ENCODE measurements at regions not wholly inside any gene's neighbourhood (a gene's known extent, or its start where the extent isn't known, plus 50 kb on each side); places are given as distances from the start of the nearest gene placed in this dataset.

DNA sequence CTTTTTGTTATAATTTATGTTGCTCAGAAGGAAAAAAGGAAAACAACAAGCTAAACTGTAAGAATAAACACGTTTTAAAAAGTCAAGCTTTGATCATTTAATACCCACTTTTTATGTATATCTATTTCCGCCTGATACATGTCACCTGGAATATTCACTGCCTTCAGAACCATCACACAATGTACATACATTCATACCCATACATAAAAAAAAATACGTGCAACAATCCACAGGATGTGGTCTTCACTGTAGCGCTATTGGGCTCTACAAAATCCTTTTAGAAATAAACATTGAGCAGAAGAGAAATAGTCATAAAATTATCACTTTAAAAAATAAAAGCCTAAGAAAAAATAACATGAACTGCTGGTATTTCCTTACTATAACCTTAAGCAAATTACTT is 1078.9 kb upstream of the LRRTM3 start:
- no peaks in the 10 kb centered on the region for H3K4me1 ChIP-seq (ENCODE audit: control insufficient read depth in 2 of 2, insufficient read depth in 2 of 2, low read length in 1 of 2)
- H3K4me3 ChIP-seq (ENCODE audit: low read depth in 1 of 2, low read length in 2 of 2), result no peak overlapping the region
- H3K36me3 ChIP-seq (ENCODE audit: control insufficient read depth in 2 of 2, insufficient read depth in 2 of 2, low read length in 1 of 2), result no peaks in the 10 kb centered on the region
- no peaks in the 10 kb centered on the region for H3K9me3 ChIP-seq (ENCODE audit: control insufficient read depth in 2 of 2, insufficient read depth in 1 of 2, low read depth in 1 of 2, low read length in 1 of 2)
- WGBS, 2 donors, result 56 to 57% methylated on average over 4 of the region's 4 CpGs
- no peak overlapping the region for H3K27ac ChIP-seq (ENCODE audit: low read depth in 2 of 2, low read length in 1 of 2)
- no peaks in the 10 kb centered on the region for H3K27me3 ChIP-seq (ENCODE audit: control insufficient read depth in 1 of 2, insufficient read depth in 2 of 2, low read length in 2 of 2)

DNA sequence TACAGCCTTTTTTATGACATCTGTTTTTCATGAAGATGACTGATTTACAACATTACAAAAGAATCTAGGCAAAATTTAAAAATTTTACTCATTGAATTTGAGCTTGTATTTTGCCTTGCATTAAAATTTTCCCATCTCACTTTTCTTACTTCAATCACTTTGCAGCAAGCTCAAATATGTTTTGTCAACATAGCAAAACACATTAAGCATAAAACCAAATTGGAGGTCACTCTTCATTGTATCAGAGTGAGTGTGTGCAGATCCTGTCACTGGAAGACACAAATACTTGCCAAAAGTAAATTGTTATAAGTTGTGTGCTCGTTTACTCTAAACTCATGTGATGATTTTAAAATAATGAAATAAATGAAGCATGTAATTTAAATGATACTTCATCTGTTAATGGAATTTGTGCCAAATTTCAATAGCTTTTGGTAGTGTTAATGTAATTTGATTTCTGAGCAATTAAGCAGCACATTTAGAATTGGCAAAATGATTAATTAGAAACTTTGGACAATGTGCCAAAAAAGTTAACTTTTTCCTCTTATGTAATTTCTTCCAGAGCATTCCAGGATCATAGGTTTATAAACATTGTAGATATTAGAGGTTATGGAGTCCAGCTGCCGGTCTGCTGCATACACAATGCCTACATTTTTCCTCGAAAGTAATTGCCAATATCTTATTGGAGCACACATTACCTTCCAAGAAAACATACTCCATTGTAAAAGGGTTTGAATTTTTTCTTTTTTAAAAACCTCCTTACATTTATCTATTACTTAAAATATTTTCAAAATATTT is 1078.2 kb upstream of the LRRTM3 start:
- Histone ChIP-seq H3K27me3 (ENCODE audit: control insufficient read depth in 1 of 2, insufficient read depth in 2 of 2, low read length in 2 of 2) (no peaks in the 10 kb centered on the region), H3K4me3 (ENCODE audit: low read depth in 1 of 2, low read length in 2 of 2) (no peak overlapping the region), H3K4me1 (ENCODE audit: control insufficient read depth in 2 of 2, insufficient read depth in 2 of 2, low read length in 1 of 2) (no peaks in the 10 kb centered on the region), H3K9me3 (ENCODE audit: control insufficient read depth in 2 of 2, insufficient read depth in 1 of 2, low read depth in 1 of 2, low read length in 1 of 2) (no peaks in the 10 kb centered on the region), H3K27ac (ENCODE audit: low read depth in 2 of 2, low read length in 1 of 2) (no peak overlapping the region), H3K36me3 (ENCODE audit: control insufficient read depth in 2 of 2, insufficient read depth in 2 of 2, low read length in 1 of 2) (no peaks in the 10 kb centered on the region)
- WGBS, 2 donors, result 42 to 57% methylated on average over 3 of the region's 3 CpGs

DNA sequence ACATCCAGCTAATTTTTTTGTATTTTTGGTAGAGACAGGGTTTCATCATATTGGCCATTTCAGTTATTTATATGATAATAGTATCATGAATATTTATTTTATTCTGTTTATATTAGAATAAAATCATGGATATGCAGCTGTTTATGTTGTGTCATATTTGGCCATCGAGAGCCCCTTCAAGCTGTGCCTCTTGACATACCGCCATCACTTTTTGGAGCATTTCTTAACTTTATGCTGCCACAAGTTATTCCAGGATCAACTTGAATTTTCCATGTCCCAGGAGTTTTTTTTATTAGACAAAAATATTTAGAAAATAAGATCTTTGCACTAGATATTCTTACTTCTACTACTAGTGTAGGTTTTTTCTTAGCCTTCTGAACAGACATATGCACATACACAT is 1067.0 kb upstream of the LRRTM3 start:
- H3K27ac ChIP-seq (ENCODE audit: low read depth in 2 of 2, low read length in 1 of 2), result no peak overlapping the region
- no peak overlapping the region for H3K4me3 ChIP-seq (ENCODE audit: low read depth in 1 of 2, low read length in 2 of 2)
- no peaks in the 10 kb centered on the region for H3K36me3 ChIP-seq (ENCODE audit: control insufficient read depth in 2 of 2, insufficient read depth in 2 of 2, low read length in 1 of 2)
- 80 to 82% methylated on average over 2 of the region's 2 CpGs for WGBS, 2 donors
- H3K27me3 ChIP-seq (ENCODE audit: control insufficient read depth in 1 of 2, insufficient read depth in 2 of 2, low read length in 2 of 2), result no peaks in the 10 kb centered on the region
- H3K9me3 ChIP-seq (ENCODE audit: control insufficient read depth in 2 of 2, insufficient read depth in 1 of 2, low read depth in 1 of 2, low read length in 1 of 2), result no peaks in the 10 kb centered on the region
- no peaks in the 10 kb centered on the region for H3K4me1 ChIP-seq (ENCODE audit: control insufficient read depth in 2 of 2, insufficient read depth in 2 of 2, low read length in 1 of 2)

DNA sequence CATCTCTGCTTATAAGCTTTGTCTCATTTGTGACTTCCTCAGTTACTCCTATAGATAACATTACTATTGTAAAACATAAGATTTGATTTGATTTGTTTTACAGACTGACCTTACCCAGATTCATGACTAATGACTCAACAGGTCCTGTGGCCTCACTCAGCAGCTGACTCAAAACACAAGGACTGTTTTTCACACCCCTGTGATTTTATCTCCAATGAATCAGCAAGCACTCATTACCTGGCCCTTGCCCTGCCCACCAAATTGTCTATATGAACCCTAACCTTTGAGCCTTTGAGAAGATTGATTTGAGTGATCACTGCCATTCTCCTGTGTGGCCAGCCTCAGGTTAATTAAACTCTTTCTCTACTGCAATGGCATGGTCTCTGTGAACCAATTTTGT is 1064.6 kb upstream of the LRRTM3 start:
- Histone ChIP-seq H3K9me3 (ENCODE audit: control insufficient read depth in 2 of 2, insufficient read depth in 1 of 2, low read depth in 1 of 2, low read length in 1 of 2) (no peaks in the 10 kb centered on the region), H3K27me3 (ENCODE audit: control insufficient read depth in 1 of 2, insufficient read depth in 2 of 2, low read length in 2 of 2) (no peaks in the 10 kb centered on the region), H3K36me3 (ENCODE audit: control insufficient read depth in 2 of 2, insufficient read depth in 2 of 2, low read length in 1 of 2) (no peaks in the 10 kb centered on the region)

More for the DNA sequence above, 1064.6 kb upstream of the LRRTM3 start:
- Histone ChIP-seq H3K4me3 (ENCODE audit: low read depth in 1 of 2, low read length in 2 of 2) (no peak overlapping the region), H3K4me1 (ENCODE audit: control insufficient read depth in 2 of 2, insufficient read depth in 2 of 2, low read length in 1 of 2) (no peaks in the 10 kb centered on the region), H3K27ac (ENCODE audit: low read depth in 2 of 2, low read length in 1 of 2) (no peak overlapping the region)

Measured in esophagus (tissue), 2 donors.